A673 (cell line): ENCODE measurements at regions not wholly inside any gene's neighbourhood (a gene's known extent, or its start where the extent isn't known, plus 50 kb on each side); places are given as distances from the start of the nearest gene placed in this dataset.

ENCODE experiments used
- EZH2 ChIP-seq: fragments of 200-600 bp; sonication (generic); IDR thresholded peaks from 2 replicates; pipeline ENCODE4 v1.6.1; 2017; ENCODE audit warnings: borderline replicate concordance, low read depth, mild to moderate bottlenecking, mixed read lengths, antibody characterized with exemption, low read length; ENCODE audit not compliant: poor library complexity, severe bottlenecking
- TF ChIP-seq, protein P1 (sequence below): fragments of 300-800, 200-600 bp; sonication (generic); conservative IDR thresholded peaks from 2 replicates; pipeline ENCODE4 v1.5.1; 2017; ENCODE audit warnings: low read depth, mild to moderate bottlenecking, antibody characterized with exemption, low read length, moderate library complexity, mixed read lengths

DNA sequence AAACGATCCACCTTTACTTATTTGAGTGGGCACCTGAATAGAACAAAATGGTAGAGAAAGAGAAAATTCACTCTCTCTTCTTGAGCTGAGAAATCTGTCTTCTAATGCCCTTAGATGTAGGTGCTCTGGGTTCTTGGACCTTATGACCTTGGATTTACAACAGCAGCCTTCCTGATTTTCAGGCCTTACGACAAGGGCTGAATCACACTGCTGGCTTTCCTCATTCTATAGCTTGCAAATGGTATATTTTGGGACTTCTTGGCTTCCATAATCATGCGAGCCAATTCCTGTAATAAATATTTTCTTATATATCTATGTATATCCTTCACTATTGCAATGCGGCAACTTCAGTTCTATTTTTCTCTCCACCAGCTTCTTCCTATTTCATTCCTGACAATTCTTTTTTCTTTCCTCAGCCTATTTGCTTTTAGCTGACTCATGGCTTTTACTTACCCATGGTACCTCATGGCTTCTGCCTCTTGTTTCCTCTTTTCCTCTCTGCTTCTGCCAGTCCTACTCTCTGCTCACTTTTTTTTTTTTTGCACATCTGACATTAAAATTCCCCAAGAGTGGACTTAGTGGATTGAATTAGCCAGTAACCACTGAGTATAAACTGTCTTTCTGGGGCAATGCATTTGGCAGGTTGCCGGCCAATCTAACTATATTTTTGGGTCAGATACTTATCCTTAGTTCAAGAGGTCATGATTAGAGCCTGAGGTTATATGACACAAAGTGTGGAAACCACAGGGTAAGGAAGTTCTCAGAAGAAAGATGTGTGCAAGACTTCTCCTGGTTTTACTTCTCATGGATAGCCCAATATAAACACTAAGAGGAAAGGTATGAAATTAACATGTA is 359.5 kb downstream of the TMEM135 start:
- TF ChIP-seq, protein P1, sequence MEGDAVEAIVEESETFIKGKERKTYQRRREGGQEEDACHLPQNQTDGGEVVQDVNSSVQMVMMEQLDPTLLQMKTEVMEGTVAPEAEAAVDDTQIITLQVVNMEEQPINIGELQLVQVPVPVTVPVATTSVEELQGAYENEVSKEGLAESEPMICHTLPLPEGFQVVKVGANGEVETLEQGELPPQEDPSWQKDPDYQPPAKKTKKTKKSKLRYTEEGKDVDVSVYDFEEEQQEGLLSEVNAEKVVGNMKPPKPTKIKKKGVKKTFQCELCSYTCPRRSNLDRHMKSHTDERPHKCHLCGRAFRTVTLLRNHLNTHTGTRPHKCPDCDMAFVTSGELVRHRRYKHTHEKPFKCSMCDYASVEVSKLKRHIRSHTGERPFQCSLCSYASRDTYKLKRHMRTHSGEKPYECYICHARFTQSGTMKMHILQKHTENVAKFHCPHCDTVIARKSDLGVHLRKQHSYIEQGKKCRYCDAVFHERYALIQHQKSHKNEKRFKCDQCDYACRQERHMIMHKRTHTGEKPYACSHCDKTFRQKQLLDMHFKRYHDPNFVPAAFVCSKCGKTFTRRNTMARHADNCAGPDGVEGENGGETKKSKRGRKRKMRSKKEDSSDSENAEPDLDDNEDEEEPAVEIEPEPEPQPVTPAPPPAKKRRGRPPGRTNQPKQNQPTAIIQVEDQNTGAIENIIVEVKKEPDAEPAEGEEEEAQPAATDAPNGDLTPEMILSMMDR, result no peak
- no peak for TF ChIP-seq EZH2
